Suprapubic skin (tissue), 3 donors: ENCODE measurements at regions not wholly inside any gene's neighbourhood (a gene's known extent, or its start where the extent isn't known, plus 50 kb on each side); places are given as distances from the start of the nearest gene placed in this dataset.

Experiments used
- EP300 ChIP-seq: sonication (generic); formaldehyde crosslinking; IDR thresholded peaks from one replicate; pipeline ENCODE4 v1.6.1; 2017; ENCODE audit warnings: antibody characterized with exemption
- POLR2A ChIP-seq, 2 donors: fragments of 450-650 bp; IDR thresholded peaks; one replicate each; pipeline ENCODE4 v1.6.1; 2017; ENCODE audit warnings: antibody characterized with exemption in 2 of 2, mild to moderate bottlenecking in 2 of 2, moderate library complexity in 2 of 2
- TF ChIP-seq, protein P1 (sequence below), 2 donors: fragments of 200-600 bp in 1 of 2; fragments of 450-650 bp in 1 of 2; sonication (generic) in 1 of 2; IDR thresholded peaks; one replicate each; pipeline ENCODE4 v1.5.1; 2016 to 2019; ENCODE audit warnings: antibody characterized with exemption in 2 of 2, mild to moderate bottlenecking in 1 of 2, moderate library complexity in 1 of 2

DNA sequence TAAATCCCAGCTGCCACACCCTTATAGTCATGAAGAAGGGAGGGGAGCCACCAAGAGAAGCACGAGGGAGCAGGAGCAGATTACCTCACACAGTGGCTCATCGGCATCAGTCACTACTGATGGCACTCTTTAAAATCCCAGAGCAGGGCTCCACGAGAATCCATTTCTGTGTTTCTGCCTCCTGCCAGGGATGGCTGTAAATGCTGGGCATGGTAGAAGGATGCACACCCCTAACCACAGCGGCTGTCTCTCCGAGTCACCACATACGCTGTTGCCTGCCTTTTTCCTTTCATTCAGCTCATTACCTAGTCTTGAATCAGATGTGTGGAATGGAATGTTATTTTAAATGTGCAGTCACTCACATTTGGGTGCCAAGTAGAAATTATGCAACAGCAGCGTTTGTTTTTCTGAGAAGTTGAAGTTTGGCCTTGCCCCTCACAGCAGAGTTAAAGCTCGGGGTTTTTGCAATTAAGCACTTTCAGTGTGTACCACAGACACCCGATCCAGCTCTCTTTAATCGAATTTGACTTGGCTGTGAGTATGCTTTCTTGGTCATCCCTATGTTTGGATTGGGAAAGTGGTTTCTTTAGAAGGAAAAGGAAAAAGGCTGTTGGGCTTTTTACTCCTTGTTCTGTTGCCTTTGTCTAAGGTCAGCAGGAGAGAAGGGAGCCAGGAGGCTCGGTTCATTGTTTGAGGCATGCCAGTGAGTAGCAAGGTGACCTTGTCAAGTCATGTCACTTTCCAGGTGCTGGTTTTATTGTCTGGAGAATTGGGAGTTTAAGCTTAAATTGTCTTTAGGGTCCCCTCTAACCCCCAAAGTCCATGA is 284.2 kb upstream of the TPM1 start:
- TF ChIP-seq, protein P1, sequence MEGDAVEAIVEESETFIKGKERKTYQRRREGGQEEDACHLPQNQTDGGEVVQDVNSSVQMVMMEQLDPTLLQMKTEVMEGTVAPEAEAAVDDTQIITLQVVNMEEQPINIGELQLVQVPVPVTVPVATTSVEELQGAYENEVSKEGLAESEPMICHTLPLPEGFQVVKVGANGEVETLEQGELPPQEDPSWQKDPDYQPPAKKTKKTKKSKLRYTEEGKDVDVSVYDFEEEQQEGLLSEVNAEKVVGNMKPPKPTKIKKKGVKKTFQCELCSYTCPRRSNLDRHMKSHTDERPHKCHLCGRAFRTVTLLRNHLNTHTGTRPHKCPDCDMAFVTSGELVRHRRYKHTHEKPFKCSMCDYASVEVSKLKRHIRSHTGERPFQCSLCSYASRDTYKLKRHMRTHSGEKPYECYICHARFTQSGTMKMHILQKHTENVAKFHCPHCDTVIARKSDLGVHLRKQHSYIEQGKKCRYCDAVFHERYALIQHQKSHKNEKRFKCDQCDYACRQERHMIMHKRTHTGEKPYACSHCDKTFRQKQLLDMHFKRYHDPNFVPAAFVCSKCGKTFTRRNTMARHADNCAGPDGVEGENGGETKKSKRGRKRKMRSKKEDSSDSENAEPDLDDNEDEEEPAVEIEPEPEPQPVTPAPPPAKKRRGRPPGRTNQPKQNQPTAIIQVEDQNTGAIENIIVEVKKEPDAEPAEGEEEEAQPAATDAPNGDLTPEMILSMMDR (IDR thresholded peaks at IDR 0.05) = no peak
- TF ChIP-seq EP300 (no peak), POLR2A (IDR thresholded peaks at IDR 0.05) (no peak)
